Stimulated activated memory B cell treated with anti-CD40 and anti-IgM and Interleukin-4, amounts not matched to agents 10 μg/mL and 1 μg/mL and 100 μg/mL, for 72 hours (primary cell): ENCODE measurements at regions not wholly inside any gene's neighbourhood (a gene's known extent, or its start where the extent isn't known, plus 50 kb on each side); places are given as distances from the start of the nearest gene placed in this dataset.

ENCODE experiments used
- ATAC-seq: fragments of 150-1000 bp; cut with Tn5 transposase; 2 replicates; pipeline ENCODE4 v1.10.0; 2021
- H3K27ac Mint-ChIP-seq: one replicate; pipeline ENCODE4 v1.8.0; 2022; ENCODE audit warnings: mild to moderate bottlenecking, mixed read lengths
- H3K27me3 Mint-ChIP-seq: one replicate; pipeline ENCODE4 v1.8.0; 2022; ENCODE audit warnings: mixed read lengths
- H3K36me3 Mint-ChIP-seq: one replicate; pipeline ENCODE4 v1.8.0; 2022; ENCODE audit warnings: mixed read lengths
- H3K4me1 Mint-ChIP-seq: one replicate; pipeline ENCODE4 v1.8.0; 2022; ENCODE audit warnings: mixed read lengths
- H3K4me3 Mint-ChIP-seq: one replicate; pipeline ENCODE4 v1.8.0; 2022; ENCODE audit warnings: mild to moderate bottlenecking, moderate library complexity, mixed read lengths
- H3K9me3 Mint-ChIP-seq: one replicate; pipeline ENCODE4 v1.8.0; 2022; ENCODE audit warnings: mixed read lengths

DNA sequence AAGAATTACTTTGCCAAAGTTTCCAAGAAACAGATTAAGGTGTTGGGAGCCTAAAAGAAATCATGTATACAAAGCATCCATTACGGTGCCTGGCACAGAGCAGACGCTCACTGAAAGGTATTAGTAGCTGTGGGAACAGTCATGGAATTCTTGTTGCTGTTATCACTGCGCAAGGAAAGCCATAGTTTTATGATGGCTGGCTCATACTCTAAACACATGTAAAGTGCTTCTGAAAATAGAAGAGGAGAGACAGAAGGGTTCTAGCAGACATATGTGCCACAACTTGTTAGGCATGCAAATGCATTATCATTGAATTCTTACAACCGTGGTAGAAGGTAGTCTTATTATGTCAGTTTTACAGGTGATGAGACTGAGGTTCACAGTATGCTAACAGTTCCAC is 112.4 kb downstream of the TENT5A start:
- H3K36me3 Mint-ChIP-seq, result no peaks in the 10 kb centered on the region
- no peak overlapping the region for H3K27ac Mint-ChIP-seq
- ATAC-seq, result no peak
- no peaks in the 10 kb centered on the region for H3K4me1 Mint-ChIP-seq
- H3K4me3 Mint-ChIP-seq, result no peak overlapping the region
- no peaks in the 10 kb centered on the region for H3K9me3 Mint-ChIP-seq
- no peaks in the 10 kb centered on the region for H3K27me3 Mint-ChIP-seq

DNA sequence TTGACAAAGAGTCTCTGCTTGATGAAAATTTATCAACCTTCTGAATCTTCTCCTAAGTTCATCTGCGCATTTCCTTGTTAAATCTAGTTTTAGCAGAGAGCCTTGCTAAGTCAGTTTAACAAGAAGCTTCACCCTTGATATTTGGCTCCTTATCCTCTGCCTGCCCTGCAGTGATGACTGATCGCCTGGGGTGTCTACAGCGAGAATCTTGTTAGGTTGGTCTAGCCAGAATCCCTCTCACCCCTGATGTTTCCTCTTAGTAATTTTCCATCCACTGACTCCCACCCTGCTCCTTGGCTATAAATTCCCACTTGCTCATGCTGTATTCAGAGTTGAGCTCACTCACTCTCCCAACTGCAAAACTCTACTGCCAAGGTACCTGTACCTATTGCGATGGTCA is 114.1 kb downstream of the TENT5A start:
- Mint-ChIP-seq H3K27me3 (no peaks in the 10 kb centered on the region), H3K27ac (no peak overlapping the region)

DNA sequence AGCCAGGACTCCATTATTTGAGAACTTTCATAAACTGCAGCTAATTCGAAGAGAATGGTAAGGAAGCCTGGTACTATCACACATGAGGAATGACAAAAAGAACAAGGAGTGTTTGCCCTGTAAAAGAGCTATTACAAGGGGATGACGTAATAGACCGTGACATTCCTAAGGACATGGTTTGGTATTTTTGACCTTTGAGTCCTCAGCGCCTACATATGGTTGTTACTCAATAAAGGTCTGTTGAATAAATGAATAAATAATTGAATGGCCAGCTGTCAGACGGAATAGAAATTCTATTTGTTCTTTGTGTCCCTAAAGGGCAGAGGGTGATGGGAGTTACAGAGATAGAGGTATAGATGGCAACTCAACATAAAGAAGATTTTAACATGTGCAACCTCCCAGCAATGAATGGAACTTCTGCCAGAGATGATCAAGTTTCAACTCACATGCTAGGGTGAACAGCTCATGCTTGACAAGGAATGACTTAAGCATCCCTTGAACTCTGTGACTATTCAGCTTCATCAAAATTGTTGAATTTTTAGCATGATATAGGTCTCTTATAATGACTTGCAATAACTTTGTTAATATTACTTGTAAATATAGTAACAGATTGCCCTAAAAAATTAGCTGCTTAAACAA is 115.4 kb downstream of the TENT5A start:
- no peak for ATAC-seq
- H3K4me3 Mint-ChIP-seq, result no peak overlapping the region
- H3K27me3 Mint-ChIP-seq, result no peaks in the 10 kb centered on the region
- no peak overlapping the region for H3K27ac Mint-ChIP-seq
- no peaks in the 10 kb centered on the region for H3K4me1 Mint-ChIP-seq
- H3K9me3 Mint-ChIP-seq, result peaks cover 5% of the 10 kb centered on the region
- H3K36me3 Mint-ChIP-seq, result no peaks in the 10 kb centered on the region

More for the DNA sequence above, 114.1 kb downstream of the TENT5A start:
- H3K4me3 Mint-ChIP-seq, result no peak overlapping the region
- ATAC-seq, result no peak
- no peaks in the 10 kb centered on the region for H3K36me3 Mint-ChIP-seq
- H3K4me1 Mint-ChIP-seq, result no peaks in the 10 kb centered on the region
- no peaks in the 10 kb centered on the region for H3K9me3 Mint-ChIP-seq

DNA sequence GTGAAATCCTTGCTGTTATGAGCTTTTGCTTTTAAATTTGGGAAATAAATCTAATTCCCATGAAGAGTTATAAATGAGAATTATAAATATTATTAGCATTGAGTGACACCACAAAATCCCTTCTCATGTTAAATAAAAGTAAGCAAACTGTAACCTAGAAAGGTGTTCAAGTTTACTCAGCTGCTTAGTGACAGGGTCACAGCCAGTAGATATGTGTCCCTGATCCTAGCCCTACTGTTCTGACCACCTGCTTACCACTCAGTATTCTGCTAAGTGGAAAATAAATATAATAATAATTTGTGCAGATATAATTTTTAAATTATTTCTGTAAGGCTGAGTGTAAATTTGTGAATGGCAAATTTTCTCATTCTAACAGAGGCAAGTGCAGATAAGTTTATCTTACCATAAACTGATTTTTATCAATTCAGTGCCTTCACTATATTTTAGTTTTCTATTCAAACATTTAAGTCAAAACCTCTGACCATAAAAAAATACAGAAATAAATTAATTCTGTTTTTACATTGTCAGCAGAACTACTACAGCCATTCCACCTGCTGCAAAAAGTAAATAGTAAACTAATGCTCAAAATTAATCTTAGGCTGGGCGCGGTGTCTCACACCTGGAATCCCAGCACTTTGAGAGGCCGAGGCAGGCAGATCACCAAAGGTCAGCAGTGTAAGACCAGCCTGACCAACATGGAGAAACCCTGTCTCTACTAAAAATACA is 118.2 kb downstream of the TENT5A start:
- no peak overlapping the region for H3K27ac Mint-ChIP-seq
- no peaks in the 10 kb centered on the region for H3K4me1 Mint-ChIP-seq
- H3K9me3 Mint-ChIP-seq, result peaks cover 21% of the 10 kb centered on the region
- H3K4me3 Mint-ChIP-seq, result no peak overlapping the region
- no peaks in the 10 kb centered on the region for H3K27me3 Mint-ChIP-seq
- peaks cover 5% of the 10 kb centered on the region for H3K36me3 Mint-ChIP-seq
- no peak for ATAC-seq

DNA sequence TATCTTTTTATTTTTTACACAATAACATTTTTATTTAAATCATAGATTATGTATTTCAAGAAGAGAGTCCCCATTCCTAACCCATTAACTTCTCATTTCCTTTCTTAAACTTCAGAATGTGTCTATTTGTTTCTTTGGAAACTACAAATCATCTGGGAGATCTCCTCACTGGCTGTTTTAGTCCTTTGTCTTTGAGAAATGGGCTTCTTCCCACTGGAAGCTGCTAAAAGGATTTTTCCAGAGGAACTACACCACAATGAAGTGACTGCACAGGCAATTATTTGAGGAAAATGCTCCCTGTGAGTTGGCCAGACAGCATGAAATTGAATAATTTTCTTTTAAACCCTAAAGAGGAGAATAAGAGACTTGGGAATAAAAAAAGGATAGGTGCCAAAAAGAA is 119.1 kb downstream of the TENT5A start:
- Mint-ChIP-seq H3K9me3 (peaks cover 21% of the 10 kb centered on the region), H3K27me3 (no peaks in the 10 kb centered on the region), H3K36me3 (peaks cover 5% of the 10 kb centered on the region), H3K27ac (no peak overlapping the region), H3K4me3 (no peak overlapping the region), H3K4me1 (no peaks in the 10 kb centered on the region)
- no peak for ATAC-seq

DNA sequence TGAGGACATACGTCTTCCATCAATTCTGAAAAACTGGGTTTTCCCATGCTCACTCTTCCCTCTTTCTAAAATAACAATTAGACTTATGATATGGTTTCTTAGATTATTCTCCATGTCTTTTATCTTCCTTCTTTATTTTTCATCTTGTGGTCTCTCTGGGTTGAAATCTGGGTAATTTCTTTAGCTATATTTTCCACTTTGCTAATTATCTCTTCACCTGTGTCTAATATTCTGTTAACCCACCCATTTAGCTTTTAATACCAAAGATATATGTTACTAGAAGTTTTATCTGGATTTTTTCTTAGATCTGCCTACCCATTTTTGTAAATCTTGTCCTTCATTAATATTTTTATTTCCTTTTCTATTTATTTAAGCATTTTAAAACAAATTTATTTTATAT is 121.8 kb downstream of the TENT5A start:
- ATAC-seq, result no peak
- no peak overlapping the region for H3K4me3 Mint-ChIP-seq
- H3K9me3 Mint-ChIP-seq, result peaks cover 21% of the 10 kb centered on the region
- no peaks in the 10 kb centered on the region for H3K27me3 Mint-ChIP-seq
- no peaks in the 10 kb centered on the region for H3K4me1 Mint-ChIP-seq
- H3K36me3 Mint-ChIP-seq, result peaks cover 5% of the 10 kb centered on the region
- H3K27ac Mint-ChIP-seq, result no peak overlapping the region

DNA sequence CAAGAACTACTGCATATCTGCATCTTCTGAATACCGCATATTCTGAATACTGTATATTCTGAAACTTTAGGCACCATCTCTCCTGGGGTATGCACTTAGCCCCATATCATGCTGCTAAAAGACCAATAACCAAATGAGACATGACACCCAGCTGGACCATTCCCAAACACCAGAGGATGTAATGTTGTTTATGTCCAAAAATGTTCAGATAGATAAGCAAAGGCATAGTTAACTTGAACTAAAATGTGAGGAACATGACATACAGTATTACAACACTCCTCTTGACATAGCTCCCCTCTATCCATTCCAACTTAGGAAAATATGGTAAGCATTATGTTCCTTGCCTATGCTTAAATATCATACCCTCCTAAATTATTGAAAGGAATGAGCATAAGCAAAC is 127.3 kb downstream of the TENT5A start:
- no peaks in the 10 kb centered on the region for H3K27me3 Mint-ChIP-seq
- no peaks in the 10 kb centered on the region for H3K4me1 Mint-ChIP-seq
- H3K27ac Mint-ChIP-seq, result no peak overlapping the region
- no peak for ATAC-seq
- no peak overlapping the region for H3K4me3 Mint-ChIP-seq
- H3K36me3 Mint-ChIP-seq, result no peaks in the 10 kb centered on the region
- peaks cover 7% of the 10 kb centered on the region for H3K9me3 Mint-ChIP-seq

DNA sequence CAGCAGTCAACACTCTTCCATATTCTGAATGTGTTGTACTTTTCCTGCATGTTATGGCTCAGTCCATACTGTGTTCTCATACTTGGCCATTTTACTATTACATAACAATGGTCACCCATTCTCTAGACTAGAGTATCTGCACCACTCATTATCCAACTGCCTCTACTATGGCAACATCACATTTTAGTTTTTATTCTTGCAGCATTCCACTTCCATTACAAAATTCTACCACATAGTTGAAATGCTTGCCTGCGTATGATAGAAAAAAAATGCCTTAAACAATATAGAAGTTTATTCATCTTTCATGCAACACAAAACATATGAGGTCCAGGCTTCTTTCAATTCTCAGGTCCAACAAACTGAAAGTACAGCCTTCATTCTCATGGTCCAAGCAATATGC is 128.0 kb downstream of the TENT5A start:
- Mint-ChIP-seq H3K27me3 (no peaks in the 10 kb centered on the region), H3K9me3 (peaks cover 6% of the 10 kb centered on the region), H3K36me3 (no peaks in the 10 kb centered on the region), H3K4me1 (no peaks in the 10 kb centered on the region), H3K4me3 (no peak overlapping the region), H3K27ac (no peak overlapping the region)
- ATAC-seq, result no peak

DNA sequence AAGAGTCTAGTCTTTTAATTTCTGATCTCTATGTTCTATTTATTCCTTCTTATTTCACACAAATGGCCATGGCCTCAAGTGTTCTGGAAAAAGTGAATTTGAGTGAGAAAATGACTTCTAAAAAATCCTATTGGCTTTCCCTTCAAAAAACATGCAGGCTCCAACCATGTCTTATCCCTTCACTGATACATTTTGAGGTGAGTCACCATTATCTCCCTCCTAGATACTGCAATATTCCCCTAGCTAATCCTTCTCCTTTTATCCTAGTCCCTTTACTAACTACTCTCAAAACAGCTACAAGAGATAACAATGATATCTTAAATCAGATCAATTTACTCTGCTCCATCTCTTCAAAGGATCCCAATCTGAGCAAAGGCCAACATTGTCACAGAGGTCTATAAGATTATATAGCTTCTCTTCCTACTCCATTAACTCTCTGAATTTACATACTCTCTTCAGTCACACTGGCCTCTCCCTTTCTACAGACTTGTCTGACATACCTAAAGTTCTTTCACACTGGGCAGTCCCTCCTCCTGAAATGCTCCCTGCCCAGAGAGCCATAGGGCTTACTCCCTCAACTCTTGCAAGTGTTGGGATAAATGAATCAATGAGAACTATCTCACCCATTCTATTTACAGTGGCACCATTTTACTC is 129.2 kb downstream of the TENT5A start:
- no peak overlapping the region for H3K4me3 Mint-ChIP-seq
- ATAC-seq, result no peak
- H3K4me1 Mint-ChIP-seq, result no peaks in the 10 kb centered on the region
- H3K36me3 Mint-ChIP-seq, result no peaks in the 10 kb centered on the region
- no peak overlapping the region for H3K27ac Mint-ChIP-seq
- H3K9me3 Mint-ChIP-seq, result peaks cover 6% of the 10 kb centered on the region
- H3K27me3 Mint-ChIP-seq, result no peaks in the 10 kb centered on the region

DNA sequence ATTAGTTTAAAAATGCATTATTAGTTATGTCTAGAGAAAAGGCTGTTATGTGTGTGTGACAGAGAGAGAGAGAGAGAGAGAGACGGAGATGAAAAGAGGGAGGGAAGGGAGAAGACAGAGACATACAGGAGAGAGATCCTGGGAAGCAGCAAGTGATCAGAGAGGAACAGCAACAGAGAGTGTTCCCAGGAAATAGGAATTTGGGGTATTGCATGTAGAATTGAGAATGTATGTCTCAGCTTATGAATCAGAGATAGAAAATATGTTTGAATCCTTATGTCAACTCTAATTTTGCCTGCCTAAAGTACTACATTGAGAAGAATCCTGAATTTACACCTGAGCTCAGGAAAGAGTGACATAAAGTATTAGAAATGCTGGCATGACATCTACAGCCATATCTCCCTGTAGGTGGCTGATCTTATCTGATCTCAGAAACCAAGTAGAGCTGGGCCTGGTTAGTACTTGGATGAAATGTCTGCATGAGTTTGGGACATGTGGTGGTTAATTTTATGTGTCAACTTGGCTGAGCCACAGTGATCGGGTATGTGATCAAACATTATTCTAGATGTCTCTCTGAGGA is 130.6 kb downstream of the TENT5A start:
- Mint-ChIP-seq H3K4me1 (no peaks in the 10 kb centered on the region), H3K9me3 (peaks cover 6% of the 10 kb centered on the region), H3K36me3 (no peaks in the 10 kb centered on the region), H3K4me3 (no peak overlapping the region), H3K27ac (no peak overlapping the region), H3K27me3 (no peaks in the 10 kb centered on the region)
- no peak for ATAC-seq

DNA sequence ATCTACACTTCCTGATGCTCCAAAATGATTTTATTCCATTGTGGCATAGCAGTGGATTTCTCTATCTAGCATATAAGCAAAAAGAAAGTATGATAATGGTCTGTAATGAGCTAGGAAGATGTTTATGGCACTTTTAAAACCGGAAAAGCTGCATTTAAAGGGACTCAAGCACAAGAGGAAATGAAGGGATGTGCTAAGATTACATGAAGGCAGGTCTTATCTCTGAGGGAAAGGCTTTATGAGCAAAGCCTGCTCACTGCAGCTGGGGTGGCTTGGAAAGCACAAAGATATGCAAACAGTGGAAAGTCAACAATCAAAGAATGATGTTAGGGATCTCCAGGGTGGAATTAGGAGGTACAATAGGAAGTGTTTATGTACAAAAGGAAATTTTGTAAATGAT is 138.2 kb downstream of the TENT5A start:
- H3K36me3 Mint-ChIP-seq, result no peaks in the 10 kb centered on the region

DNA sequence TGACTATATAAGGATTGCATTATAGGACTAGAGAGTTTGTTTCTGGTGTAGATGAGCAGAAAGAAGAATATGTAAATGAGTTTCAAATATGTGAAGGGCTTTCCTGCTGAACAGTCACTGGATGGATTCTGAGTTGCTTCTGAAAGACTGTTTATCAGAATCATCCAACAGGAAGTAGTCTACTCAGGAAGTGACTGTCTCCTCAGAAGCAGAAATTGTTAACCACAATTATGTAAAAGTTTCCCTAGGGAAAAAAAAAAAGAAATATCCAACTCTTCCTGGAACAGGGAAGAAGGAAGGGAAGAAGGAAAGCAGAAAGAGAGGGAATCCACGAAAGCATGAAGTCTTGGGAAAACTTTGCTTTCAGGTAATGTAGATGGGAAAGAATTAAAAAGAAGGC is 138.9 kb downstream of the TENT5A start:
- Mint-ChIP-seq H3K27ac (no peak overlapping the region), H3K4me3 (no peak overlapping the region), H3K4me1 (peaks cover 5% of the 10 kb centered on the region), H3K9me3 (no peaks in the 10 kb centered on the region), H3K27me3 (no peaks in the 10 kb centered on the region), H3K36me3 (no peaks in the 10 kb centered on the region)
- no peak for ATAC-seq

More for the DNA sequence above, 138.2 kb downstream of the TENT5A start:
- no peaks in the 10 kb centered on the region for H3K27me3 Mint-ChIP-seq
- H3K9me3 Mint-ChIP-seq, result no peaks in the 10 kb centered on the region
- no peak for ATAC-seq
- H3K4me1 Mint-ChIP-seq, result peaks cover 5% of the 10 kb centered on the region
- H3K4me3 Mint-ChIP-seq, result no peak overlapping the region
- H3K27ac Mint-ChIP-seq, result no peak overlapping the region

DNA sequence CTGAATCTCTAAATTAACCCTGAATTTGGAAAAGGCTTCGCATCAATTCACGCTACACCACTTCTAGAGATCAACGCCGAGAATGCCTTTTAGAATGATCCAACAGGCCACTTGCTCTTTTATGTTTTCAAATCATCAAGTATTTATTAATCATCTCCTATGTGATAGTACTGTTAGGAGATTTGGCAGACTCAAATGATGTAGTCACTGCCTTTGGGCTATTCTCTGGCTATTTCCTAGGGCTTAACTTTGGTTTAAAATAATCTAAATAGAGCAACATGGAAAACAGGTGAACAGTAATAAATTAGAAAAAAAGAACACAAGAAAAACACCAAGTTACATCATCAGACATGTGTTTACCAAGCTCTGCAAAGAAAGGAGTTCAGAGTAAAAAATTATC is 140.3 kb downstream of the TENT5A start:
- peaks cover 5% of the 10 kb centered on the region for H3K4me1 Mint-ChIP-seq
- no peak for ATAC-seq
- H3K27me3 Mint-ChIP-seq, result no peaks in the 10 kb centered on the region
- H3K9me3 Mint-ChIP-seq, result no peaks in the 10 kb centered on the region
- H3K27ac Mint-ChIP-seq, result no peak overlapping the region
- H3K36me3 Mint-ChIP-seq, result no peaks in the 10 kb centered on the region
- no peak overlapping the region for H3K4me3 Mint-ChIP-seq

DNA sequence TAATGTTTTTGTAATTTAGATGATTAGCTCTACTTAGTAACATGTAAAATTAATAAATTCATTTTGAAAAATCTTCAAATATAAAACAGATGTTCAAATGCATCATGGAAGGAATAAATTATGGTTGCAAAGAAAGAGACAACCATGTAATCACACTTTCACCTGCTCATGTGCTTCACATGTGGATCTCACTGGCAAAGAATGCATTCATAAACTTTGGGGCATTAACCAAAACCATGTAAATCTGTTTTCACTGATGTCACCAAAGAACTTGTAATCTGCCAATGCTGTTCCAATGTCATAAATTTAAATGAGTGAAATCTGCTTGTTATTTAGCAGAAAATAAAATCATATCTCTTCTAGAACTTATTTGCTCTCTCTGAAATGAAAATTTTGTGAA is 142.7 kb downstream of the TENT5A start:
- no peaks in the 10 kb centered on the region for H3K9me3 Mint-ChIP-seq
- no peaks in the 10 kb centered on the region for H3K36me3 Mint-ChIP-seq
- no peak for ATAC-seq
- no peaks in the 10 kb centered on the region for H3K27me3 Mint-ChIP-seq
- no peak overlapping the region for H3K27ac Mint-ChIP-seq
- peaks cover 5% of the 10 kb centered on the region for H3K4me1 Mint-ChIP-seq
- no peak overlapping the region for H3K4me3 Mint-ChIP-seq

DNA sequence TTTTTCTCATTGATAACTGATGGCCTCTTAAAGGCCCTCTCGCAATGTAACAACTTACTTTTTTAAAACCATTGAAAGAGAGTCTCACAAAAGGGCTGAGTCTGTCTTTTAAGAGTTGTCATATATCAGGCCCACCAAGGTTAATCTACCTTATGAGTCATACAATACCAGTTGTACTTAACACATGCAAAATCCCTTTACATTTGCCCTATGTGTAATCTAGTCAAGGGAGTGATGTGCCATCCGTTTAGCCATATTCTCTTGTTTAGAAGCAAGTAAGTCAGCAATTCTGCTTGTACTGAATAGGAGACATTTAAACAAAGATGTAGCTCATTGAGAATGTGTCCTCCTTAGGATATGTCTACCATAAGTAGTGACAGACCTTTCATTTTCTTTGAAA is 143.7 kb downstream of the TENT5A start:
- peaks cover 5% of the 10 kb centered on the region for H3K4me1 Mint-ChIP-seq
- no peak for ATAC-seq
- H3K9me3 Mint-ChIP-seq, result no peaks in the 10 kb centered on the region
- no peak overlapping the region for H3K4me3 Mint-ChIP-seq
- H3K27ac Mint-ChIP-seq, result no peak overlapping the region
- H3K36me3 Mint-ChIP-seq, result no peaks in the 10 kb centered on the region
- no peaks in the 10 kb centered on the region for H3K27me3 Mint-ChIP-seq

DNA sequence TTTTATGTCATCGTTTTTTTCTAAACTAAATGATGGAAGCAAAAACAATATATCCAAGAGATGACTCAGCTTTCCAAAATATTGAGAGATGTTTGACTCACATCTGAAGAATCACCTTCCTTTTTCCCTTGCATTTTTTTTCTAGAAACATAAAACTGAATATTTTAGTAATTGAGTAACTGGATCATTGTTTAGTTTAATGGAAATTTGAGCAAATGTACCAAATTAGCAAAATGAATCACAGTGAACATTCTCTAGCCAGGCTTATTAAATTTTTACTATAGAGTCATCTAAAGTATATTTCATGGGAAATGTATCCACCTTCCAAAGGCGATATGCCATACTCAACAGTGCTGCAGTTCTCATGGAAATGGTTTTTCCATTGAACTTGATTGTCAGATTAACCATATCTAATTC is 145.5 kb downstream of the TENT5A start:
- no peak for ATAC-seq
- Mint-ChIP-seq H3K4me1 (no peaks in the 10 kb centered on the region), H3K36me3 (no peaks in the 10 kb centered on the region), H3K27me3 (no peaks in the 10 kb centered on the region), H3K27ac (no peak overlapping the region), H3K4me3 (no peak overlapping the region), H3K9me3 (peaks cover 6% of the 10 kb centered on the region)
